ENCODE measurements at regions not wholly inside any gene's neighbourhood (a gene's known extent, or its start where the extent isn't known, plus 50 kb on each side); places are given as distances from the start of the nearest gene placed in this dataset.

GRCh38 chr2:71800106-71800809 is 346.9 kb downstream of the DYSF start (continued):
- no peak for TF ChIP-seq THAP12 (CRISPR knock-in tag; IDR thresholded peaks at IDR 0.05)
- no peak for TF ChIP-seq SAFB2 (IDR thresholded peaks at IDR 0.05; ENCODE audit: borderline replicate concordance, low read depth, low read length, severe bottlenecking)

GRCh38 chr2:71799013-71799575 is 345.7 kb downstream of the DYSF start:
- intact Hi-C loops (cut with micrococcal nuclease), result loop anchor here (2.0 to 5.0 kb wide), 2 partner anchors 182 to 254 kb away; no protein-coding TSS in a partner anchor
- Histone ChIP-seq H3K9me1 (ENCODE audit: control insufficient read depth, insufficient read depth, low read length) (peaks cover 3% of the 10 kb centered on the region), H2AFZ (ENCODE audit: low read depth, low read length) (no peak overlapping the region), H3K79me2 (ENCODE audit: control insufficient read depth, insufficient read depth, low read length) (no peaks in the 10 kb centered on the region), H3K4me2 (ENCODE audit: insufficient read depth, low read length) (no peak overlapping the region), H3K27ac (ENCODE audit: extremely low read depth, low read depth, low read length) (no peak overlapping the region), H3K36me3 (ENCODE audit: control insufficient read depth, insufficient read depth, low read length) (no peaks in the 10 kb centered on the region), H4K20me1 (replicated peaks; ENCODE audit: control insufficient read depth, insufficient read depth, low read length) (0 out of 2 replicates have a peak, but pooled peaks cover 7% of the 10 kb centered on the region), H3K9me3 (replicated peaks; ENCODE audit: control insufficient read depth, insufficient read depth, low read depth, low read length) (no peaks in the 10 kb centered on the region), H3K9ac (ENCODE audit: insufficient read depth in 1 of 2, low read depth in 2 of 2, low read length in 2 of 2) (no peak overlapping the region), H3K27me3 (ENCODE audit: control insufficient read depth in 2 of 2, insufficient read depth in 2 of 2, low read length in 2 of 2) (peaks cover 0 to 14% of the 10 kb centered on the region in 2 experiments; a peak in 1 of 5 replicates), H3K4me3 (no peak overlapping the region), H3K4me1 (replicated peaks in 1 of 2; ENCODE audit: control insufficient read depth in 2 of 2, insufficient read depth in 2 of 2, low read length in 2 of 2) (no peaks in the 10 kb centered on the region)
- ChIA-PET POLR2A (interaction anchor here (0.6 to 0.8 kb wide), 3 partner anchors 9 to 118 kb away, joined by 3 read pairs; no protein-coding TSS in a partner anchor), CTCF (ENCODE audit: low intra/inter-chr PET ratio) (interaction anchor here (0.6 to 1.5 kb wide), 5 partner anchors 109 to 251 kb away, joined by 3 to 5 read pairs (median 4); no protein-coding TSS in a partner anchor)
- ATAC-seq (no peak), DNase-seq (ENCODE audit: extremely low read depth in 1 of 4, low spot score in 3 of 4) (no peak), FAIRE-seq (no peak)
- 24% methylated on average over 3 of the region's 3 CpGs for WGBS (ENCODE audit: insufficient coverage, low coverage, missing lambda C conversion rate)
- no TSS peak for BruUV-seq (replicated peaks)
- in situ Hi-C loops (cut with MboI), result no loop called here
- TF ChIP-seq CBFA2T3 (IDR thresholded peaks at IDR 0.05) (no peak), ZNF592 (IDR thresholded peaks at IDR 0.05) (no peak), MTA3 (IDR thresholded peaks at IDR 0.05; ENCODE audit: borderline replicate concordance) (no peak), MTA2 (IDR thresholded peaks at IDR 0.05; ENCODE audit: low read depth) (no peak), HDGF (IDR thresholded peaks at IDR 0.05) (no peak), ERF (CRISPR knock-in tag; IDR thresholded peaks at IDR 0.05) (no peak), ZBTB11 (CRISPR knock-in tag; IDR thresholded peaks at IDR 0.05) (no peak)

Data from K562 (cell line).